Liver (tissue), 3 donors: ENCODE measurements at regions not wholly inside any gene's neighbourhood (a gene's known extent, or its start where the extent isn't known, plus 50 kb on each side); places are given as distances from the start of the nearest gene placed in this dataset.

ENCODE experiments used
- ATF3 ChIP-seq: IDR thresholded peaks from 2 replicates; pipeline ENCODE4 v1.6.1; 2016; ENCODE audit warnings: antibody characterized with exemption
- CTCF ChIP-seq: fragments of 150-350 bp; IDR thresholded peaks from 2 replicates; pipeline ENCODE4 v1.5.1; 2017; ENCODE audit warnings: improper control_type of control experiment, low read depth, low read length; ENCODE audit not compliant: missing input control
- EGR1 ChIP-seq, 2 donors: IDR thresholded peaks; 2 replicates each; pipeline ENCODE4 v1.6.1; 2016 to 2018; ENCODE audit warnings: antibody characterized with exemption in 2 of 2, low read depth in 2 of 2
- JUND ChIP-seq, 2 donors: IDR thresholded peaks; 2 replicates each; pipeline ENCODE4 v1.6.1; 2016; ENCODE audit warnings: antibody characterized with exemption in 2 of 2
- REST ChIP-seq: IDR thresholded peaks from 2 replicates; pipeline ENCODE4 v1.6.1; 2016; ENCODE audit warnings: antibody characterized with exemption, mild to moderate bottlenecking
- SP1 ChIP-seq: IDR thresholded peaks from 2 replicates; pipeline ENCODE4 v1.6.1; 2018; ENCODE audit warnings: antibody characterized with exemption, mild to moderate bottlenecking
- TAF1 ChIP-seq: conservative IDR thresholded peaks from 2 replicates; pipeline ENCODE4 v1.6.1; 2016; ENCODE audit warnings: antibody characterized with exemption, mild to moderate bottlenecking
- TF ChIP-seq, protein P1 (sequence below): IDR thresholded peaks from 2 replicates; pipeline ENCODE4 v1.6.1; 2016; ENCODE audit warnings: antibody characterized with exemption
- donor health status: healthy.
- donor health status: healthy.

GRCh38 chr11:109745996-109746625 is 324.1 kb downstream of the C11orf87 start:
- no peak for TF ChIP-seq CTCF
- no peak for TF ChIP-seq JUND (IDR thresholded peaks at IDR 0.05)
- TF ChIP-seq, protein P1, sequence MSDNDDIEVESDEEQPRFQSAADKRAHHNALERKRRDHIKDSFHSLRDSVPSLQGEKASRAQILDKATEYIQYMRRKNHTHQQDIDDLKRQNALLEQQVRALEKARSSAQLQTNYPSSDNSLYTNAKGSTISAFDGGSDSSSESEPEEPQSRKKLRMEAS: no peak
- no peak for TF ChIP-seq ATF3
- no peak for TF ChIP-seq EGR1 (IDR thresholded peaks at IDR 0.05; ENCODE audit: low read depth in 2 of 2)
- no peak for TF ChIP-seq REST
- no peak for TF ChIP-seq SP1
- TF ChIP-seq TAF1: no peak
